ENCODE measurements at regions not wholly inside any gene's neighbourhood (a gene's known extent, or its start where the extent isn't known, plus 50 kb on each side); places are given as distances from the start of the nearest gene placed in this dataset.

- no peak for TF ChIP-seq CEBPZ (IDR thresholded peaks at IDR 0.05; ENCODE audit: borderline replicate concordance, low read depth, low read length)
- no peak for TF ChIP-seq SUPT5H (IDR thresholded peaks at IDR 0.05)
- no peak for TF ChIP-seq EP300 (IDR thresholded peaks at IDR 0.05; ENCODE audit: low read length)
- no peak for TF ChIP-seq SMAD4 (CRISPR knock-in tag; conservative IDR thresholded peaks at IDR 0.05)
- no peak for TF ChIP-seq ATF7 (IDR thresholded peaks at IDR 0.05)
- no peak for TF ChIP-seq CBFB (CRISPR knock-in tag; IDR thresholded peaks at IDR 0.05)
- no peak for TF ChIP-seq POLR2A (conservative IDR thresholded peaks at IDR 0.05)
- no peak for TF ChIP-seq MTA2 (IDR thresholded peaks at IDR 0.05; ENCODE audit: low read depth)
- no peak for TF ChIP-seq EZH2 (IDR thresholded peaks at IDR 0.05; ENCODE audit: borderline replicate concordance, low read depth, low read length)
- no peak for TF ChIP-seq CTCF (IDR thresholded peaks at IDR 0.05 in 2 of 3, conservative IDR thresholded peaks at IDR 0.05 in 1 of 3; ENCODE audit: insufficient read depth in 2 of 3, low read depth in 1 of 3, low read length in 3 of 3)
- TF ChIP-seq ELF1 (tag; IDR thresholded peaks at IDR 0.05), result no peak
Observed at GRCh38 chr15:61762676-61763075, 297.6 kb downstream of the VPS13C start.

Measured in K562 (cell line).